ENCODE measurements at regions not wholly inside any gene's neighbourhood (a gene's known extent, or its start where the extent isn't known, plus 50 kb on each side); places are given as distances from the start of the nearest gene placed in this dataset.

- no peaks in the 10 kb centered on the region for H3K4me1 ChIP-seq (ENCODE audit: insufficient read depth, low read length)
- no peaks in the 10 kb centered on the region for H3F3A ChIP-seq (ENCODE audit: low read length, unreplicated experiment)
- ATAC-seq (no peak), DNase-seq (no peak)
- BruUV-seq (replicated peaks), result no TSS peak
- H3K79me2 ChIP-seq (ENCODE audit: low read length), result no peaks in the 10 kb centered on the region
- ChIA-PET POLR2A (ENCODE audit: unreplicated experiment) (no interaction called here), CTCF (no interaction called here)
- H3K36me3 ChIP-seq (ENCODE audit: low read depth, low read length), result no peaks in the 10 kb centered on the region
- H3K9me3 ChIP-seq (ENCODE audit: low read length), result no peaks in the 10 kb centered on the region
- no peak overlapping the region for H2AFZ ChIP-seq (ENCODE audit: low read length)
- TF ChIP-seq EZH2 (IDR thresholded peaks at IDR 0.05; ENCODE audit: low read length, unreplicated experiment) (no peak), EZH2phosphoT487 (IDR thresholded peaks at IDR 0.05; ENCODE audit: borderline replicate concordance, low read length) (no peak)
- no peak overlapping the region for H3K4me3 ChIP-seq (ENCODE audit: low read length)
- H3K9ac ChIP-seq (ENCODE audit: low read length), result no peak overlapping the region
- no peaks in the 10 kb centered on the region for H3K9me2 ChIP-seq (replicated peaks; ENCODE audit: low read length)
- no peaks in the 10 kb centered on the region for H3K27me3 ChIP-seq (ENCODE audit: low read length)
- intact Hi-C loops (cut with micrococcal nuclease), result no loop called here
- no peak overlapping the region for H3K27ac ChIP-seq (ENCODE audit: low read length)
- H3K4me2 ChIP-seq (ENCODE audit: low read length), result no peak overlapping the region
- no peaks in the 10 kb centered on the region for H4K20me1 ChIP-seq (ENCODE audit: low read length)
Measured at GRCh38 chr13:88395804-88396203, 724.6 kb downstream of the SLITRK5 start.

GRCh38 chr13:88411696-88412095, 740.5 kb downstream of the SLITRK5 start:
- ATAC-seq (no peak), DNase-seq (no peak)
- TF ChIP-seq EZH2 (IDR thresholded peaks at IDR 0.05; ENCODE audit: low read length, unreplicated experiment) (no peak), EZH2phosphoT487 (IDR thresholded peaks at IDR 0.05; ENCODE audit: borderline replicate concordance, low read length) (no peak), CTCF (conservative IDR thresholded peaks at IDR 0.05; ENCODE audit: low read depth, low read length) (no peak)
- no peak overlapping the region for H3K4me3 ChIP-seq (ENCODE audit: low read length)
- no peaks in the 10 kb centered on the region for H3K9me3 ChIP-seq (ENCODE audit: low read length)
- POLR2A ChIA-PET (ENCODE audit: unreplicated experiment), result no interaction called here
- no peak overlapping the region for H2AFZ ChIP-seq (ENCODE audit: low read length)
- no peak overlapping the region for H3K9ac ChIP-seq (ENCODE audit: low read length)
- H4K20me1 ChIP-seq (ENCODE audit: low read length), result no peaks in the 10 kb centered on the region
- no peaks in the 10 kb centered on the region for H3F3A ChIP-seq (ENCODE audit: low read length, unreplicated experiment)
- no peaks in the 10 kb centered on the region; the same call in 1 of the 2 replicates for H3K4me1 ChIP-seq (ENCODE audit: insufficient read depth, low read length)
- H3K27ac ChIP-seq (ENCODE audit: low read length), result no peak overlapping the region
- BruUV-seq (replicated peaks), result no TSS peak
- no peaks in the 10 kb centered on the region for H3K9me2 ChIP-seq (replicated peaks; ENCODE audit: low read length)
- H3K79me2 ChIP-seq (ENCODE audit: low read length), result no peaks in the 10 kb centered on the region
- intact Hi-C loops (cut with micrococcal nuclease), result no loop called here
- H3K27me3 ChIP-seq (ENCODE audit: low read length), result no peaks in the 10 kb centered on the region
- no peaks in the 10 kb centered on the region for H3K36me3 ChIP-seq (ENCODE audit: low read depth, low read length)
- H3K4me2 ChIP-seq (ENCODE audit: low read length), result no peak overlapping the region
- CTCF ChIA-PET, result no interaction called here

- Histone ChIP-seq H2AFZ (ENCODE audit: low read length) (no peak overlapping the region), H3K9me2 (replicated peaks; ENCODE audit: low read length) (no peaks in the 10 kb centered on the region), H3K4me2 (ENCODE audit: low read length) (no peak overlapping the region), H3K4me1 (ENCODE audit: insufficient read depth, low read length) (no peaks in the 10 kb centered on the region), H3K9ac (ENCODE audit: low read length) (no peak overlapping the region), H3F3A (ENCODE audit: low read length, unreplicated experiment) (no peaks in the 10 kb centered on the region), H3K9me3 (ENCODE audit: low read length) (no peaks in the 10 kb centered on the region), H3K27ac (ENCODE audit: low read length) (no peak overlapping the region), H3K36me3 (ENCODE audit: low read depth, low read length) (no peaks in the 10 kb centered on the region), H3K79me2 (ENCODE audit: low read length) (no peaks in the 10 kb centered on the region), H3K4me3 (ENCODE audit: low read length) (no peak overlapping the region), H3K27me3 (ENCODE audit: low read length) (no peaks in the 10 kb centered on the region), H4K20me1 (ENCODE audit: low read length) (no peaks in the 10 kb centered on the region)
- POLR2A ChIA-PET (ENCODE audit: unreplicated experiment), result no interaction called here
- DNase-seq (no peak), ATAC-seq (no peak)
- TF ChIP-seq CTCF (conservative IDR thresholded peaks at IDR 0.05; ENCODE audit: low read depth, low read length) (no peak), EZH2 (IDR thresholded peaks at IDR 0.05; ENCODE audit: low read length, unreplicated experiment) (no peak), EZH2phosphoT487 (IDR thresholded peaks at IDR 0.05; ENCODE audit: borderline replicate concordance, low read length) (no peak)
- intact Hi-C loops (cut with micrococcal nuclease), result no loop called here
- CTCF ChIA-PET, result no interaction called here
- no TSS peak for BruUV-seq (replicated peaks)
Measured at GRCh38 chr13:88417801-88418200, 746.6 kb downstream of the SLITRK5 start.
